GM19395 (cell line): ENCODE measurements at regions not wholly inside any gene's neighbourhood (a gene's known extent, or its start where the extent isn't known, plus 50 kb on each side); places are given as distances from the start of the nearest gene placed in this dataset.
A peak's percentile ranks its signal among the peaks of the same experiment; 100 is the strongest.

Source experiments
- ATAC-seq: cut with Tn5 transposase; IDR thresholded peaks from one replicate; pipeline ENCODE4 v1.9.1; 2021; ENCODE audit warnings: mild to moderate bottlenecking, moderate library complexity; ENCODE audit not compliant: unreplicated experiment

- ATAC-seq = no peak
These were observed 103.4 kb downstream of the IL20RB start for GRCh38 chr3:137061186-137061585.

- peak; percentile 91 for ATAC-seq
These were observed 104.5 kb downstream of the IL20RB start for GRCh38 chr3:137062250-137062649.

- ATAC-seq = no peak
These were observed 107.6 kb downstream of the IL20RB start for GRCh38 chr3:137065381-137065780.

- no peak for ATAC-seq
These were observed 108.3 kb downstream of the IL20RB start for GRCh38 chr3:137066092-137066491.

GRCh38 chr3:137071104-137071503, 113.3 kb downstream of the IL20RB start:
- ATAC-seq = no peak

- no peak for ATAC-seq
These were observed 117.2 kb downstream of the IL20RB start for GRCh38 chr3:137075020-137075419.

- ATAC-seq = no peak
These were observed 120.3 kb downstream of the IL20RB start for GRCh38 chr3:137078040-137078439.

GRCh38 chr3:137079571-137079970, 121.8 kb downstream of the IL20RB start:
- no peak for ATAC-seq

GRCh38 chr3:137081711-137082110, 123.9 kb downstream of the IL20RB start:
- ATAC-seq = no peak

- no peak for ATAC-seq
These were observed 125.0 kb downstream of the IL20RB start for GRCh38 chr3:137082763-137083162.

GRCh38 chr3:137083332-137083731, 125.5 kb downstream of the IL20RB start:
- no peak for ATAC-seq

GRCh38 chr3:137084586-137084985, 126.8 kb downstream of the IL20RB start:
- ATAC-seq = no peak

GRCh38 chr3:137097386-137097785, 139.6 kb downstream of the IL20RB start:
- ATAC-seq = no peak

- ATAC-seq = no peak
These were observed 140.1 kb downstream of the IL20RB start for GRCh38 chr3:137097852-137098251.

- ATAC-seq = no peak
These were observed 141.8 kb downstream of the IL20RB start for GRCh38 chr3:137099364-137100219.

- ATAC-seq = no peak
These were observed 142.5 kb downstream of the IL20RB start for GRCh38 chr3:137100326-137100725.

GRCh38 chr3:137103739-137104138, 146.0 kb downstream of the IL20RB start:
- ATAC-seq = no peak

- peak; percentile 79 for ATAC-seq
These were observed 147.6 kb downstream of the IL20RB start for GRCh38 chr3:137105277-137105977.

- ATAC-seq = no peak
These were observed 148.9 kb downstream of the IL20RB start for GRCh38 chr3:137106612-137107240.

- ATAC-seq = no peak
These were observed 151.1 kb downstream of the IL20RB start for GRCh38 chr3:137108699-137109440.

- ATAC-seq = peak; percentile 83
These were observed 152.7 kb downstream of the IL20RB start for GRCh38 chr3:137110392-137110996.
